Left lung (tissue), 4 donors: ENCODE measurements at regions not wholly inside any gene's neighbourhood (a gene's known extent, or its start where the extent isn't known, plus 50 kb on each side); places are given as distances from the start of the nearest gene placed in this dataset.

Experiments used
- ATAC-seq: fragments of 200-7000 bp; cut with Tn5 transposase; one replicate; pipeline ENCODE4 v1.9.1; 2020; ENCODE audit warnings: moderate library complexity
- DNase-seq, 4 donors: peaks; one replicate each; pipeline ENCODE4 v3.0.0-alpha.2; 2013 to 2020
- H3K27ac ChIP-seq, 2 donors: fragments of 200-600 bp; sonication (generic) in 1 of 2; one replicate each; pipeline versions ENCODE4 v1.5.0 to v1.8.0; 2020 to 2021
- H3K27me3 ChIP-seq, 2 donors: fragments of 200-600 bp; sonication (generic) in 1 of 2; one replicate each; pipeline versions ENCODE4 v1.5.0 to v1.8.0; 2020 to 2021
- H3K36me3 ChIP-seq, 2 donors: fragments of 200-600 bp; sonication (generic) in 1 of 2; one replicate each; pipeline versions ENCODE4 v1.5.0 to v1.8.0; 2020 to 2021
- H3K4me1 ChIP-seq, 2 donors: fragments of 200-600 bp; one replicate each; pipeline ENCODE4 v1.8.0; 2021
- H3K4me3 ChIP-seq, 2 donors: fragments of 200-600 bp; sonication (generic) in 1 of 2; one replicate each; pipeline versions ENCODE4 v1.5.0 to v1.8.0; 2020 to 2021; ENCODE audit warnings: mild to moderate bottlenecking in 1 of 2
- H3K9me3 ChIP-seq, 2 donors: fragments of 200-600 bp; sonication (generic) in 1 of 2; one replicate each; pipeline versions ENCODE4 v1.5.0 to v1.8.0; 2020 to 2021
- intact Hi-C, 2 donors: fragments of 100-400 bp; cut with DNase I; formaldehyde crosslinking; loops; one replicate each; pipeline versions ENCODE4 v1.11.2 to v1.14.2; 2022
- TF ChIP-seq, protein P1 (sequence below), 2 donors: fragments of 200-600 bp; sonication (generic) in 1 of 2; IDR thresholded peaks; one replicate each; pipeline versions ENCODE4 v1.5.0 to v1.8.0; 2021; ENCODE audit warnings: antibody characterized with exemption in 2 of 2
- donor health status: DM: no; HTN: yes; CAD: no.
- donor health status: DM: no; HTN: no; CAD: no.

DNA sequence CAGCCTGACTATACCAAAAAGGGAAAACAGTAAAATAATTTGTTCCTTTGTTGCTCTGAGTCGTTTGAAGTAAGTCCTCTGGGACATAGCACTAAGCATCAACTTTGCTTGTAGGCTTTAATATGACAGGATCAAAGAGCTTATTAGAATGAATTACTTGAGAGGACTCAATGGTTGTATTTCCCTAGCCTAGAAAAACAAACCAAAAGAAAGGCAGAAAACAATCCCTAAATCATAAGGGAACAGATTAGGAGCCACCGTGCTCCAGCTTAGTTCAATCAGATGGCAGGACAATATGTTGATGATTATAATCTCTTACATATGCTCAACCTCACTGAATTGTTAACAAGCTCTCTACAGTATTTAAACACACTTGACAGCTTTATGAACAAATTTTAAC lies 988.4 kb downstream of the FLRT2 start:
- intact Hi-C loops: no loop called here
- H3K27ac ChIP-seq: no peak overlapping the region
- DNase-seq: no peak

DNA sequence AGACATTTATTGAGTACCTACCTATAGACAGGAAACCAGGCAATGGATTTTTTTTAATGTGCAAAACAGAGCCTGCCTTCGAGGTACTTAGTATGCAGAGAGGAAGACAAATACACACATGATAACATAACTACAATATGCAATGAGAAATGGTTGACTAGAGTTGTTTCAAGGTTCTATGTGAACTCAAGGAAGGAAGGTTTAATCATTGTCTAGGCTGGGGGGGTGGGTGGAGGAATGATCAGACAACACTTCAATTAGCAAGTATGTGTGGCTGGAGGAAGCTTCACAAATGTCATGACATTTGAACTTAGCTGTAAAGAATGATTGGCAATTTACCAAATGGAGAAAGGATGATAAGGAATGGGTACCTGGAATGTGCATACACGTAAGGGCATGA lies 985.3 kb downstream of the FLRT2 start:
- intact Hi-C loops: no loop called here
- no peaks in the 10 kb centered on the region for H3K9me3 ChIP-seq
- H3K4me1 ChIP-seq: no peaks in the 10 kb centered on the region
- no peaks in the 10 kb centered on the region for H3K27me3 ChIP-seq
- H3K27ac ChIP-seq: no peak overlapping the region
- ATAC-seq: no peak
- TF ChIP-seq, protein P1, sequence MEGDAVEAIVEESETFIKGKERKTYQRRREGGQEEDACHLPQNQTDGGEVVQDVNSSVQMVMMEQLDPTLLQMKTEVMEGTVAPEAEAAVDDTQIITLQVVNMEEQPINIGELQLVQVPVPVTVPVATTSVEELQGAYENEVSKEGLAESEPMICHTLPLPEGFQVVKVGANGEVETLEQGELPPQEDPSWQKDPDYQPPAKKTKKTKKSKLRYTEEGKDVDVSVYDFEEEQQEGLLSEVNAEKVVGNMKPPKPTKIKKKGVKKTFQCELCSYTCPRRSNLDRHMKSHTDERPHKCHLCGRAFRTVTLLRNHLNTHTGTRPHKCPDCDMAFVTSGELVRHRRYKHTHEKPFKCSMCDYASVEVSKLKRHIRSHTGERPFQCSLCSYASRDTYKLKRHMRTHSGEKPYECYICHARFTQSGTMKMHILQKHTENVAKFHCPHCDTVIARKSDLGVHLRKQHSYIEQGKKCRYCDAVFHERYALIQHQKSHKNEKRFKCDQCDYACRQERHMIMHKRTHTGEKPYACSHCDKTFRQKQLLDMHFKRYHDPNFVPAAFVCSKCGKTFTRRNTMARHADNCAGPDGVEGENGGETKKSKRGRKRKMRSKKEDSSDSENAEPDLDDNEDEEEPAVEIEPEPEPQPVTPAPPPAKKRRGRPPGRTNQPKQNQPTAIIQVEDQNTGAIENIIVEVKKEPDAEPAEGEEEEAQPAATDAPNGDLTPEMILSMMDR (IDR thresholded peaks at IDR 0.05): no peak
- DNase-seq: no peak
- no peak overlapping the region for H3K4me3 ChIP-seq
- H3K36me3 ChIP-seq: no peaks in the 10 kb centered on the region

More for the DNA sequence above, 988.4 kb downstream of the FLRT2 start:
- H3K9me3 ChIP-seq: no peaks in the 10 kb centered on the region
- no peaks in the 10 kb centered on the region for H3K4me1 ChIP-seq
- H3K36me3 ChIP-seq: no peaks in the 10 kb centered on the region
- H3K4me3 ChIP-seq: no peak overlapping the region
- H3K27me3 ChIP-seq: no peaks in the 10 kb centered on the region
- TF ChIP-seq, protein P1 (IDR thresholded peaks at IDR 0.05): no peak
- no peak for ATAC-seq

DNA sequence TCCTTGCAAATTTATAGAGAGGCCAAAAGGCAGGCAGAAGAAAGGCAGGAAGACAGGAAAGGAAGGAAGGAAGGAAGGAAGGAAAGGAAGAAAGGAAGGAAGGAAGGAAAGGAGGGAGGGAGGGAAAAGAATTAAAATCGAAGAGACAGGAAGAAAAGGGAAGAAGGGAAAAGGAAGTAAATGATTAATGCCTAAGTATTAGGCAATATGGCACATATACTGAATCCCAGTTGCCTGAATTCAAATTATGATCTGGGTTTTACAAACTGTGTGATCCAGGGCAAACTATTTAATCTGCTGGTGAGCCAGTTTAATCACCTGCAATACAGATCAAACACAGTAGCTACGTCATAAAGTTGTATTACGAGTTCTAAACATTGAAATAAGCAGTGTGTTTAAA lies 983.6 kb downstream of the FLRT2 start:
- H3K27me3 ChIP-seq: no peaks in the 10 kb centered on the region
- no peaks in the 10 kb centered on the region for H3K36me3 ChIP-seq
- DNase-seq (no peak), ATAC-seq (no peak)
- H3K4me1 ChIP-seq: no peaks in the 10 kb centered on the region
- H3K4me3 ChIP-seq: no peak overlapping the region
- no peaks in the 10 kb centered on the region for H3K9me3 ChIP-seq
- intact Hi-C loops: no loop called here
- no peak overlapping the region for H3K27ac ChIP-seq
- TF ChIP-seq, protein P1 (IDR thresholded peaks at IDR 0.05): no peak

DNA sequence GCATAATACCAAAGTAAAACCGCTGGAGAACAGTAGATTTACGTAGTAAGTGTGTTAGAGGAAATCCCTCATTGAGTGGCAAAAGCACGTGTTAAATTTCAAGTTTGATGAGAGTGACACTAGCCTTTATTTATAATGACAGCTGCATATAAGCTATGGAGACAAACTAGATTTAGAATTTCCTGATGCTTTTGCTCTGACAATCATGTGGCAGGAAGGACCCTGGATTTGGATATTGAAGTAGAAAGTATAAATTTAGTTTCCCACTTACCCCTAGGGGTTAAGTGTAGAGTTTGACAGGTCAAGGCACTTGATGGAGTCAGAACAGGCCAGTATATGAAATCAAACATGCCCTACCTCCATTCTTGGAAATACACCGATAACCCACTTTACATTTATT lies 983.1 kb downstream of the FLRT2 start:
- intact Hi-C loops: no loop called here
- DNase-seq (no peak), ATAC-seq (no peak)

DNA sequence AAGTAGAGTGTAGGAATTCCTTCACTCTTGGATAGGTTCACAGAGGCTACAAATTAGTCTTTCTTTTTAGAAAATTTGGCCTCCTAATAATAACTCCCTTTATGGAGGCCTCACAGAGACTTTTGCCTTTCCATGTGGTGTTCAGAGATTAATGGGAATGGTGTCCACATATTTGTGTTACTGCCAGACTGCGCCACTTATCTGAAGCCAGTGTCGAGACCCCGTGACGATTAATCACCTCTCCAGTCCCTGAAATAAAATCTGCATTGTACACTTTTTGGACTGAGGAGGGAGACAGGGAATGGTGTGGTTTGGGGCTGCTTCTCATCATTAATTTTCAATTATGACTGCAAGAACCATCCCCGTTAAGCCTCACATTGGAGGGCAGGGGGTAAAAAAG lies 980.5 kb downstream of the FLRT2 start:
- peak in 2 of 4 donors; percentile 12 to 13 for DNase-seq
- intact Hi-C loops: no loop called here
- Histone ChIP-seq H3K36me3 (no peaks in the 10 kb centered on the region), H3K4me3 (no peak overlapping the region), H3K27ac (no peak overlapping the region), H3K9me3 (no peaks in the 10 kb centered on the region), H3K4me1 (no peaks in the 10 kb centered on the region), H3K27me3 (no peaks in the 10 kb centered on the region)
- TF ChIP-seq, protein P1 (IDR thresholded peaks at IDR 0.05): no peak
- ATAC-seq: no peak

More for the DNA sequence above, 983.1 kb downstream of the FLRT2 start:
- Histone ChIP-seq H3K27ac (no peak overlapping the region), H3K27me3 (no peaks in the 10 kb centered on the region), H3K36me3 (no peaks in the 10 kb centered on the region), H3K4me1 (no peaks in the 10 kb centered on the region), H3K4me3 (no peak overlapping the region), H3K9me3 (no peaks in the 10 kb centered on the region)
- TF ChIP-seq, protein P1 (IDR thresholded peaks at IDR 0.05): no peak
